ENCODE measurements at regions not wholly inside any gene's neighbourhood (a gene's known extent, or its start where the extent isn't known, plus 50 kb on each side); places are given as distances from the start of the nearest gene placed in this dataset.

- no peak for DNase-seq (ENCODE audit: low read depth, low spot score)
Measured at GRCh38 chr13:76127922-76128321, 491.8 kb downstream of the LMO7 start.

DNA sequence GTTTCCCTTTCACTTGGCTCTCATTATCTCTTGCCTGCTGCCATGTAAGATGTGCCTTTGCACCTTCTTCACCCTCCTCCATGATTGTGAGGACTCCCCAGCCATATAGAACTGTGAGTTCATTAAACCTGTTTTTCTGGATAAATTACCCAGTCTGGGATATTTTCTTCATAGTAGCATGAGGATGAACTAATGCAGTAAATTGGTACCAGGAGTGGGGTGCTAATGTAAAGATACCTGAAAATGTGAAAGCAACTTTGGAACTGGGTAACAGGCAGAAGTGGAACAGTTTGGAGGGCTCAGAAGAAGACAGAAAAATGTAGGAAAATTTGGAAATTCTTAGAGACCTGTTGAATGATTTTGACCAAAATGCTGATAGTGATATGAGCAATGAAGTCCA lies 487.4 kb downstream of the LMO7 start:
- no peak for DNase-seq (ENCODE audit: low read depth, low spot score)

- DNase-seq (ENCODE audit: low read depth, low spot score): no peak
Measured at GRCh38 chr13:76116751-76117360, 480.7 kb downstream of the LMO7 start.

DNA sequence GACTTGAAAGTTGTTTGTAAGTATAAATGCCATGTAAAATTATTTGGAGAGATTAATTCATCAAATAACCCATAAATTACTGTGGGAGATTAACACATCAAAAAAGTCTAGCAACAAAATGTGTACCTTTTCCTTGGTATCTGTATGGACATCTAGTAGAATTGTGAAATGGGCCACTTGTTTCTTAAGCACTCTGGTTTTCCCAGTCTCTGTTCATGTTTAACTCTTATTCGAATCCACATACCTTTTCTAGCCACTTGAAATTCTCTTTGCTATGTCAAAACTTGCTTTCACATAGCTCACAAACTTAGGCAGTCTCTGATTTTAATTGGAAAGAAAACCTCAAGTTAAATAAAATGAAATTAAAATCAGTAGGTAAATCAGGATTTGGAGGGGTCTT lies 470.6 kb downstream of the LMO7 start:
- no peak for DNase-seq (ENCODE audit: low read depth, low spot score)

GRCh38 chr13:76094645-76095044 lies 458.5 kb downstream of the LMO7 start:
- no peak for DNase-seq (ENCODE audit: low read depth, low spot score)

DNA sequence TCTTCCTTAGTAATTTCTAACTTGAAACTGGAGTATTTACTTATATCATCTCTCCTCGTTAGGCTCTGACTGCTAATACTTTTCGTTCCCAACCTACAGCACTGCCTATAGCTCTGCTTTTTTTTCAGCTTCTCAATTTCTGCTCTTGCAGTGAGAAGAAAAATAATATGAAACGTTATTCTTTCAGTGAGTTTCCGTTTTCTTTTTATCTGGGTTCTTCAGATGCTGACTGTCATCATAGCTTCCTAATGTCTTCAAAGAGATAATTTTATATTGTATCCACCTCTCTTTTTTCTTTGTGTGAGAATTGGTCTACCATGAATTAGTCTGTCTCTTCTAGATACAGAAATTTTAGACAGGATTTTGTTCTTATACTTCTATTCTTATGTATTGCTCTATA lies 454.9 kb downstream of the LMO7 start:
- no peak for DNase-seq (ENCODE audit: low read depth, low spot score)

DNA sequence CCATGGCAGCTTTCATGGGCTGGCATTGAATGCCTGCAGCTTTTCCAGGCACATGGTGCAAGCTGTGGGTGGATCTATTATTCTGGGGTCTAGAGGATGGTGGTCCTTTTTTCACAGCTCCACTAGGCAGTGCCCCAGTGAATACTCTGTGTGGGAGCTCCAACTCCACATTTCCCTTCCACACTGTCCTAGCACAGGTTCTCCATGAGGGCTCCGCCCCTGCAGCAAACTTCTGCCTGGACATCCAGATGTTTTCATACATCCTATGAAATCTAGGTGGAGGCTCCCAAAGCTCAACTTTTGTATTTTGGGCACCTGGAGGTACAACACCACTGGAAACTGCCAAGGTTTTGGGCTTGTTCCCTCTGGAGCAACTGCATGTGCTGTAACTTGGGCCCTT lies 450.6 kb downstream of the LMO7 start:
- no peak for DNase-seq (ENCODE audit: low read depth, low spot score)

- DNase-seq (ENCODE audit: low read depth, low spot score): no peak
Measured at GRCh38 chr13:76067850-76068249, 431.7 kb downstream of the LMO7 start.

DNA sequence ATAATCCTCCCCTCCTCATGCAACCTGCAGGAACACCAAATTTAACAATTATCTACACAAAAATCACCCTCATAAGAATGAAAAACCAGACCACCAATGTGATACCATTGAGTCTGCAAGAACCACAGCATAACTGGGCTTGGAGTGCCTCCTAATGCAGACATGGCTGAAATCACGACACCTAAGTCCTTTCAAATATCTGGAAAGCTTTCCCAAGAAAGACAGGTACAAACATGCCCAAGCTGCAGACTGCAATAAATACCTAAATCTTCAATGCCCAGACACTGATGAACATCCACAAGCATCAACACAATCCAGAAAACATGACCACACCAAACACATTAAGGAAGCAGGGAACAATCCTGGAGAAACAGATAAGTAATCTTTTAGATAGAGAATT lies 417.1 kb downstream of the LMO7 start:
- no peak for DNase-seq (ENCODE audit: low read depth, low spot score)

DNA sequence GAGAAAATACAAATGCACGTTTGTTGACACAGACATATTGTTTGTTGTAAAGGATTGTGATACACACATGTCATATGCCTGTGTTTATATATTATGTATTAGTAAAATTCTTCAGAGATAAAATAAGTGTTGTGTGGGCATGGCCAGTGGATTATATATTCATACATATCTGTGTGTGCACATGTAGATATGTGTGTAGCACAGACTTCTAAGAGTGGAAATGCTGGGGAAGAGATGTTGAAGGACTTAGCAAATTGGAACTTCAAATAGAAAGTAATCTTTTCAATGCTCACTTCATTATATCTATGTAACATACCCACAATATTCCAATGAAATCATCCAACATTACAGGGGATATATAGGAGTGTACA lies 413.2 kb downstream of the LMO7 start:
- no peak for DNase-seq (ENCODE audit: low read depth, low spot score)

DNA sequence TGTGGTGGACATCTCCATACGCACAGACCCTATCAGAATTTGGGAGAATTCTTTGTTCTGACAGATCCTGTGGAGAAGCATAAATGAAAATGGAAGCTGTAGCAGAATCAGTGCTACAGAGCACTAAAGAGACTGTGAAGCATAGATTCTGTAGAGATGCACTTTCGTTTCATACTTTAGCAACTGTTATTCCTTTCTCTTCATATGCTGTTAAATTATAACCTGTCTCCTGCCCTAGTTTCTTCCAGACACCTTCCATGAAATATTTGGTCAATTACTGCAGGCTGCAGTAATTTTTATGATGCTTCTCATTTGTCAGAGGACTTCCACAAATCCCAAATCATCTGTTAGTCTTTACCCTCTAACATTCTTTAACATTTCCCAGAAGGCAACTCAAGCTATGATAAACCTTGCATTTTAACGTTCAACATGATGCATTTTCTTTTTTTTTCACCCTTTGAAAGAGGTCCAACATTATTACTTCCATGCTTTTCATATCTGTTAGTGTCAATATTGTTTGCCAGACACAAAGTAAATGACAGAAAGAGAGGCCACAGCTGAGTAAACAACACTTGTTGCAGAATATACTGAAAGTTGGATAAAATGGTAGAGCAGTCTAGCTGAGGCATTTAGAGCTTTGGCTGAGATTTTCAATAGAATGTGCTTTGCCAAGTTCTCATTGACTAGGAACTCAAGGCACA lies 412.7 kb downstream of the LMO7 start:
- no peak for DNase-seq (ENCODE audit: low read depth, low spot score)

- DNase-seq (ENCODE audit: low read depth, low spot score): no peak
Measured at GRCh38 chr13:76048131-76048530, 412.0 kb downstream of the LMO7 start.

DNA sequence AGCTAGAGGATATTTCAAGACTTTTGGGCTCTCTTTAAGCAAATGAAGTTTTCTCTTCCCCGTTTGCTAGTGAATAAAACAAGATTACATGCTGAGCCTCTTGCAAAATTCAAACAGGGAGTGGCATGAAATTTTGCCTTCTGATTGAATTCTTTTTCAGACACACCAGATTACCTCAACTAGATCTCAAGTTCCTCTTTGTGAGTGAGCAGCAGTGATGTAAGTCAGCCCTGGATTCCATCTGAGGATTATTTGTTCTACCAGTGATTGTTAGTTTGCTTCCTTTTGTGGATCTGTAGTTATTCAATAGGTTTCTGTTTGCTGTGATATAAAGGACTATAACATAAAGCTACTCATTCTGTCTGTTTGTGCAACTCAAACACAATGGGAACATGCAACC lies 407.7 kb downstream of the LMO7 start:
- DNase-seq (ENCODE audit: low read depth, low spot score): no peak

DNA sequence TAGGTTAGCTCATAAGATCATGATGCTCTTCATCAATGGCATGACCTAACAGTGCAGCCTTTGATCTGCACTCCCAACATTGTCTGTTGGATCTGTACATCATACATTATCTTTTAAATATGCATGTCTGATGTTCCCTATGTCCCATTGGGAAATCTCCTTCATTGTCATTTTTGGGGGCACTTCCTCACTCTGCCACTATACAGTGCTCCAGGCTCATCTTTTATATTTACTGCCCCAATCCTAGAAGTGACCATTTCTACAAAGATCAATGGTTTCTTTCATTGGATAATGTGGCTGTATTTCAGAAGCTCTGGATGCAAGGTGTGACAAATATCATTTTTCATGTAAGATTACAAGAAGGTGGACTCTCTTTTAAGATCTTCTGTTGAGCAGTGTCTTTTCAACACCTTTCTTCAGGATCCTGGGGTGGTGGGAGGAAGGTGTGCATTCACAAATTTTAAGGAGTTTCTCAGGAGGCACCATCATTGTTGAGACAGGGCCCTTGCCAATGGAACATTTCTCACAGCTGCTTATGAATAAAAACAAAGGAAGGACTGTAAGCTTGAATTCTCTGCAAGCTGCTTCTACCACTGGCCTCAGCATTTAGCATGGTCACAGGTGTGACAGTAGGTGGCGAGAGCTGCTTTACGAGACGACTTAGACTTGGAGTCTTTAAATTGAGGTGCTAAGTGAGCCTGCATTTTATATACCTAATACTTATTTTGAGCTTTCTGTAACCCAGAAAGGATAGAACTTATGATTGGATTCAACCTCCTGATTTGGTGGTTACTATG lies 403.0 kb downstream of the LMO7 start:
- no peak for DNase-seq (ENCODE audit: low read depth, low spot score)

GRCh38 chr13:76036176-76036575 lies 400.0 kb downstream of the LMO7 start:
- no peak for DNase-seq (ENCODE audit: low read depth, low spot score)

DNA sequence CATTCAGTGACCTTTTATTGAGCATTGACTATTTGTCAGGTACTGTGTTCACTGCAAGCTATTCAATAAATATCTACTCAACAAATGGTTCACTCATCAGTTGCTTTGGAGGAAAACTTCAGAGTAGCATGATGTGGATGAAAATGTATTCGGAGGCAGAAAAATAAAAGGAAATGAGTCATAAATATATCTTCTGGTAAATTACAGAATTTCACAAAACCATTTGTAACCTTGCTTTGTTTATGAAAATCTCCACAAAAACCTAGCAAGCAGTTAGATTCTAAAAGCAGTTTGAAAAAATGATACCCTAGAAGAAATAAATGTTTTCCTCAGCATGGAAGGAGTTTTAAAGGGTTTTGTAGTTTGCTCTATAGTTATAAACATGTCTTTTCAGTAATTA lies 399.6 kb downstream of the LMO7 start:
- no peak for DNase-seq (ENCODE audit: low read depth, low spot score)

GRCh38 chr13:76029706-76030105 lies 393.6 kb downstream of the LMO7 start:
- DNase-seq (ENCODE audit: low read depth, low spot score): no peak

- no peak for DNase-seq (ENCODE audit: low read depth, low spot score)
Measured at GRCh38 chr13:76029088-76029487, 393.0 kb downstream of the LMO7 start.

GRCh38 chr13:76027131-76027530 lies 391.0 kb downstream of the LMO7 start:
- no peak for DNase-seq (ENCODE audit: low read depth, low spot score)

GRCh38 chr13:76025392-76025791 lies 389.3 kb downstream of the LMO7 start:
- DNase-seq (ENCODE audit: low read depth, low spot score): no peak

GRCh38 chr13:76024151-76024550 lies 388.0 kb downstream of the LMO7 start:
- no peak for DNase-seq (ENCODE audit: low read depth, low spot score)

DNA sequence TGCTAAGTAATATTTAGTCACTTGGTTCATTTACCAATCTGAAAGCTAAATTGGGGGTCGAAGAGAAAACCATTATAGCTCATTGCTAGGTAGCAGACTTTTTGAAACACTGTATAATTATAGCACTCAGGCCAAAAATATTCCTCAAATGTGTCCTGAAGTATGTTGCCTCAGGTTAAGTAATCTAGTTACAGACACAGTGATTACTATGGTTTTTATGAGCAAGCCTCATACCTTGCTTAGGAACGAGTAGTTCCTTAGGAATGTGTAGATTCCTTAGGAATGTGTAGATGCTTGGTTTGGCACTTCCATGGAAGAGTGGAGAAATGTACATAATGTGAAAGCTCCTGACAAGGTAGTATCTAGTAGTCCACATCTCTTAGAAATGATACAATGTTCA lies 387.5 kb downstream of the LMO7 start:
- no peak for DNase-seq (ENCODE audit: low read depth, low spot score)

DNA sequence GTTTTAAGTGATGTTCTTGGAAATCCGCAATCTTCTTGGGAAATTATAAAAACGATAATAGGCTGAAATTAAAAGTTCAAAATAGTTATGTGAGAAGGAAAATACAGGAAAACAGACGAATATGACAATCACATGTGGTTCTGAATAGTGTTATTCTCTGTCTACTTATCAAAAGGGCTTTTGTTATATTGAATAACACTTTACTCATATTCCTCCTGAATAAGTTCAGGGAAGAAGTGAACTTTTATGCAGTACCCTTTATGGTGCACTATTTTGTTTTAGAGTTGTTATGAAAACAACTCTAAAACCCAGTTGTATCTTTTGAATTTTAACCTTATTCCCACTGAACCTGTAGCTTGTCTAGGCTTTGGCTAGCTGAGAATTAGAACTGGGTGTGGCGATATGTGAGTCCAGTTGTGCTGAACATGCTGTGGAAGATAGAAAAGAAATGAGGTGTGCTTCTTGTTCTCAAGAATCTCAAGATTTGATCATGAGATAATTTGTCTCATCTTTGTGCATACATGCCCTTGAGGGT lies 384.4 kb downstream of the LMO7 start:
- no peak for DNase-seq (ENCODE audit: low read depth, low spot score)

Data from astrocyte of the hippocampus (primary cell).